ENCODE measurements at regions not wholly inside any gene's neighbourhood (a gene's known extent, or its start where the extent isn't known, plus 50 kb on each side); places are given as distances from the start of the nearest gene placed in this dataset.

- H3K9me3 ChIP-seq (ENCODE audit: control insufficient read depth, low read depth, low read length): no peaks in the 10 kb centered on the region
- no peaks in the 10 kb centered on the region for H3K27me3 ChIP-seq (ENCODE audit: control insufficient read depth, insufficient read depth, low read length)
- no peaks in the 10 kb centered on the region for H3K4me1 ChIP-seq (ENCODE audit: control insufficient read depth, low read depth, low read length)
- no peak overlapping the region for H3K9ac ChIP-seq (ENCODE audit: low read length)
- no peak overlapping the region for H3K4me3 ChIP-seq (ENCODE audit: low read length)
- no peaks in the 10 kb centered on the region for H3K36me3 ChIP-seq (ENCODE audit: control insufficient read depth, low read depth, low read length)
- no peak overlapping the region for H3K27ac ChIP-seq (ENCODE audit: low read length)
These were observed 1404.0 kb upstream of the ADGRB3 start for GRCh38 chr6:67231092-67231491.

- no peaks in the 10 kb centered on the region for H3K27me3 ChIP-seq (ENCODE audit: control insufficient read depth, insufficient read depth, low read length)
- no peaks in the 10 kb centered on the region for H3K9me3 ChIP-seq (ENCODE audit: control insufficient read depth, low read depth, low read length)
- H3K9ac ChIP-seq (ENCODE audit: low read length): no peak overlapping the region
- H3K4me3 ChIP-seq (ENCODE audit: low read length): no peak overlapping the region
- no peak overlapping the region for H3K27ac ChIP-seq (ENCODE audit: low read length)
- no peaks in the 10 kb centered on the region for H3K36me3 ChIP-seq (ENCODE audit: control insufficient read depth, low read depth, low read length)
- H3K4me1 ChIP-seq (ENCODE audit: control insufficient read depth, low read depth, low read length): no peaks in the 10 kb centered on the region
These were observed 1410.1 kb upstream of the ADGRB3 start for GRCh38 chr6:67224989-67225388.

- Histone ChIP-seq H3K9me3 (ENCODE audit: control insufficient read depth, low read depth, low read length) (no peaks in the 10 kb centered on the region), H3K4me3 (ENCODE audit: low read length) (no peak overlapping the region), H3K9ac (ENCODE audit: low read length) (no peak overlapping the region), H3K4me1 (ENCODE audit: control insufficient read depth, low read depth, low read length) (no peaks in the 10 kb centered on the region), H3K27ac (ENCODE audit: low read length) (no peak overlapping the region), H3K36me3 (ENCODE audit: control insufficient read depth, low read depth, low read length) (no peaks in the 10 kb centered on the region), H3K27me3 (ENCODE audit: control insufficient read depth, insufficient read depth, low read length) (no peaks in the 10 kb centered on the region)
These were observed 1413.9 kb upstream of the ADGRB3 start for GRCh38 chr6:67221226-67221625.

GRCh38 chr6:67219346-67219745, 1415.7 kb upstream of the ADGRB3 start:
- no peaks in the 10 kb centered on the region for H3K36me3 ChIP-seq (ENCODE audit: control insufficient read depth, low read depth, low read length)
- no peak overlapping the region for H3K9ac ChIP-seq (ENCODE audit: low read length)
- H3K4me3 ChIP-seq (ENCODE audit: low read length): no peak overlapping the region
- no peaks in the 10 kb centered on the region for H3K27me3 ChIP-seq (ENCODE audit: control insufficient read depth, insufficient read depth, low read length)
- H3K4me1 ChIP-seq (ENCODE audit: control insufficient read depth, low read depth, low read length): no peaks in the 10 kb centered on the region
- H3K9me3 ChIP-seq (ENCODE audit: control insufficient read depth, low read depth, low read length): no peaks in the 10 kb centered on the region
- H3K27ac ChIP-seq (ENCODE audit: low read length): no peak overlapping the region

GRCh38 chr6:67212584-67212983, 1422.5 kb upstream of the ADGRB3 start:
- Histone ChIP-seq H3K9me3 (ENCODE audit: control insufficient read depth, low read depth, low read length) (no peaks in the 10 kb centered on the region), H3K36me3 (ENCODE audit: control insufficient read depth, low read depth, low read length) (no peaks in the 10 kb centered on the region), H3K27me3 (ENCODE audit: control insufficient read depth, insufficient read depth, low read length) (no peaks in the 10 kb centered on the region), H3K9ac (ENCODE audit: low read length) (no peak overlapping the region), H3K4me1 (ENCODE audit: control insufficient read depth, low read depth, low read length) (no peaks in the 10 kb centered on the region), H3K4me3 (ENCODE audit: low read length) (no peak overlapping the region), H3K27ac (ENCODE audit: low read length) (no peak overlapping the region)

GRCh38 chr6:67210450-67210849, 1424.6 kb upstream of the ADGRB3 start:
- no peak overlapping the region for H3K9ac ChIP-seq (ENCODE audit: low read length)
- H3K27me3 ChIP-seq (ENCODE audit: control insufficient read depth, insufficient read depth, low read length): no peaks in the 10 kb centered on the region
- no peaks in the 10 kb centered on the region for H3K4me1 ChIP-seq (ENCODE audit: control insufficient read depth, low read depth, low read length)
- no peak overlapping the region for H3K4me3 ChIP-seq (ENCODE audit: low read length)
- H3K9me3 ChIP-seq (ENCODE audit: control insufficient read depth, low read depth, low read length): no peaks in the 10 kb centered on the region
- no peak overlapping the region for H3K27ac ChIP-seq (ENCODE audit: low read length)
- no peaks in the 10 kb centered on the region for H3K36me3 ChIP-seq (ENCODE audit: control insufficient read depth, low read depth, low read length)

GRCh38 chr6:67201563-67201962, 1433.5 kb upstream of the ADGRB3 start:
- no peak overlapping the region for H3K27ac ChIP-seq (ENCODE audit: low read length)
- no peak overlapping the region for H3K9ac ChIP-seq (ENCODE audit: low read length)
- H3K27me3 ChIP-seq (ENCODE audit: control insufficient read depth, insufficient read depth, low read length): no peaks in the 10 kb centered on the region
- H3K36me3 ChIP-seq (ENCODE audit: control insufficient read depth, low read depth, low read length): no peaks in the 10 kb centered on the region
- no peak overlapping the region for H3K4me3 ChIP-seq (ENCODE audit: low read length)
- H3K9me3 ChIP-seq (ENCODE audit: control insufficient read depth, low read depth, low read length): no peaks in the 10 kb centered on the region
- H3K4me1 ChIP-seq (ENCODE audit: control insufficient read depth, low read depth, low read length): no peaks in the 10 kb centered on the region

- no peaks in the 10 kb centered on the region for H3K36me3 ChIP-seq (ENCODE audit: control insufficient read depth, low read depth, low read length)
- H3K4me3 ChIP-seq (ENCODE audit: low read length): no peak overlapping the region
- no peak overlapping the region for H3K9ac ChIP-seq (ENCODE audit: low read length)
- no peaks in the 10 kb centered on the region for H3K9me3 ChIP-seq (ENCODE audit: control insufficient read depth, low read depth, low read length)
- no peak overlapping the region for H3K27ac ChIP-seq (ENCODE audit: low read length)
- H3K4me1 ChIP-seq (ENCODE audit: control insufficient read depth, low read depth, low read length): no peaks in the 10 kb centered on the region
- no peaks in the 10 kb centered on the region for H3K27me3 ChIP-seq (ENCODE audit: control insufficient read depth, insufficient read depth, low read length)
These were observed 1434.3 kb upstream of the ADGRB3 start for GRCh38 chr6:67200626-67201403.

- no peak overlapping the region for H3K4me3 ChIP-seq (ENCODE audit: low read length)
- no peak overlapping the region for H3K9ac ChIP-seq (ENCODE audit: low read length)
- no peaks in the 10 kb centered on the region for H3K4me1 ChIP-seq (ENCODE audit: control insufficient read depth, low read depth, low read length)
- no peak overlapping the region for H3K27ac ChIP-seq (ENCODE audit: low read length)
- H3K36me3 ChIP-seq (ENCODE audit: control insufficient read depth, low read depth, low read length): no peaks in the 10 kb centered on the region
- H3K27me3 ChIP-seq (ENCODE audit: control insufficient read depth, insufficient read depth, low read length): no peaks in the 10 kb centered on the region
- no peaks in the 10 kb centered on the region for H3K9me3 ChIP-seq (ENCODE audit: control insufficient read depth, low read depth, low read length)
These were observed 1435.7 kb upstream of the ADGRB3 start for GRCh38 chr6:67199425-67199824.

- H3K27me3 ChIP-seq (ENCODE audit: control insufficient read depth, insufficient read depth, low read length): no peaks in the 10 kb centered on the region
- no peak overlapping the region for H3K9ac ChIP-seq (ENCODE audit: low read length)
- no peak overlapping the region for H3K27ac ChIP-seq (ENCODE audit: low read length)
- H3K9me3 ChIP-seq (ENCODE audit: control insufficient read depth, low read depth, low read length): peaks cover 3% of the 10 kb centered on the region
- H3K4me1 ChIP-seq (ENCODE audit: control insufficient read depth, low read depth, low read length): no peaks in the 10 kb centered on the region
- no peak overlapping the region for H3K4me3 ChIP-seq (ENCODE audit: low read length)
- no peaks in the 10 kb centered on the region for H3K36me3 ChIP-seq (ENCODE audit: control insufficient read depth, low read depth, low read length)
These were observed 1444.3 kb upstream of the ADGRB3 start for GRCh38 chr6:67190733-67191132.

- H3K9ac ChIP-seq (ENCODE audit: low read length): no peak overlapping the region
- H3K9me3 ChIP-seq (ENCODE audit: control insufficient read depth, low read depth, low read length): no peaks in the 10 kb centered on the region
- no peak overlapping the region for H3K27ac ChIP-seq (ENCODE audit: low read length)
- no peaks in the 10 kb centered on the region for H3K36me3 ChIP-seq (ENCODE audit: control insufficient read depth, low read depth, low read length)
- H3K4me1 ChIP-seq (ENCODE audit: control insufficient read depth, low read depth, low read length): no peaks in the 10 kb centered on the region
- H3K4me3 ChIP-seq (ENCODE audit: low read length): no peak overlapping the region
- H3K27me3 ChIP-seq (ENCODE audit: control insufficient read depth, insufficient read depth, low read length): no peaks in the 10 kb centered on the region
These were observed 1450.7 kb upstream of the ADGRB3 start for GRCh38 chr6:67184405-67184804.

GRCh38 chr6:67175101-67175500, 1460.0 kb upstream of the ADGRB3 start:
- no peaks in the 10 kb centered on the region for H3K27me3 ChIP-seq (ENCODE audit: control insufficient read depth, insufficient read depth, low read length)
- no peaks in the 10 kb centered on the region for H3K9me3 ChIP-seq (ENCODE audit: control insufficient read depth, low read depth, low read length)
- peaks cover 4% of the 10 kb centered on the region for H3K4me1 ChIP-seq (ENCODE audit: control insufficient read depth, low read depth, low read length)
- H3K4me3 ChIP-seq (ENCODE audit: low read length): no peak overlapping the region
- H3K27ac ChIP-seq (ENCODE audit: low read length): no peak overlapping the region
- H3K36me3 ChIP-seq (ENCODE audit: control insufficient read depth, low read depth, low read length): no peaks in the 10 kb centered on the region
- no peak overlapping the region for H3K9ac ChIP-seq (ENCODE audit: low read length)

All from iPS-18a (cell line).